T-helper 1 cell treated with Interleukin-12 subunit alpha and Interleukin-12 subunit beta and Interleukin-4 antibody, amounts not matched to agents 30 μg/mL and 1 μg/mL, for 36 hours (primary cell): ENCODE measurements at regions not wholly inside any gene's neighbourhood (a gene's known extent, or its start where the extent isn't known, plus 50 kb on each side); places are given as distances from the start of the nearest gene placed in this dataset.

Experiments used
- H3K27ac Mint-ChIP-seq: one replicate; pipeline ENCODE4 v1.8.0; 2021; ENCODE audit warnings: mild to moderate bottlenecking, mixed read lengths
- H3K27me3 Mint-ChIP-seq: one replicate; pipeline ENCODE4 v1.8.0; 2021; ENCODE audit warnings: low read depth, mixed read lengths
- H3K36me3 Mint-ChIP-seq: one replicate; pipeline ENCODE4 v1.8.0; 2021; ENCODE audit warnings: low read depth, mixed read lengths
- H3K4me1 Mint-ChIP-seq: one replicate; pipeline ENCODE4 v1.8.0; 2021; ENCODE audit warnings: low read depth, mixed read lengths
- H3K4me3 Mint-ChIP-seq: one replicate; pipeline ENCODE4 v1.8.0; 2021; ENCODE audit warnings: mild to moderate bottlenecking, moderate library complexity, mixed read lengths
- H3K9me3 Mint-ChIP-seq: one replicate; pipeline ENCODE4 v1.8.0; 2021; ENCODE audit warnings: mixed read lengths

DNA sequence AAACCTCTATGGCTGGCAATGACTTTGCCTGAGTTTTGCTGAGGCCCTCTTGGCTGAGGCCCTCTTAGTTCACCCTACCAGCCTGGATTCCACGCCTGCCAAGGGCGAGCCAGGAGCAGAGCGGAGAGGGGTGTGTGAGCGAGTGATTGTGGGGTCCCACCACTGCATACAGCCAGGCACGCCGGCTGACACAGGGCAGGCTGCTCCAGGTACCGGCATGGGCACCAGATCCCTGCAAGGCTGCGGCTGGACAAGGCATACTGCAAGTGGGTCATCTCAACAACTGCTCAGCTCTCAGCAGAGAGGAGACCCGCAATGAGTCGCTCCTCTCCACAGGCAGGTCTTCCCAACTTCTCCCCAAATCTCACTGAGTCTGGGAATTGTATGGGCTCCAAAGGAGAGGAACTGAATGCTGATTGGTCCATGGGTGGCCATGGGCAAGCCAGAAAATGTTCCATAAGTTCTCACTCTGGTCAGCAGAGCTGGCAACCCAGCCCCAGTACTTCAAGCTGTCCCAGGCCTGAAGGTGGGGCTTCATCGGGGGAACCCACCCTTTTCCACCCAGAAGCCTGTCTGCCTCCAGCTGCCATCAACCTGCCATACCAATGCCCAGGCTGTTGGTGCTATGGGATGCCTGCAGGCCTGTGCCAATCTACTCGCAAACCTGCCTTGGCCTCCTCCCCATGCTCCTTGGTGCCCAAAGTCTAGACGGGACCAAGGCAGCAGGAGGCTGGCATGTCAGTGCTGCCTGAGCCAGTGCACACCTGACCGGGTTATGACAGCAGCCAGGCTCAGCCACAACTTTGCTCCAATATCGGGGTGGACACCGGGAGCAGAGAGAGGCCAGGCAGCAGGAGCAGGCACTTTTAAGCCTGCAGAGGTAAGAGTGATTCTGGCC is 1273.6 kb upstream of the GBE1 start:
- peaks cover 12% of the 10 kb centered on the region for H3K9me3 Mint-ChIP-seq
- H3K27me3 Mint-ChIP-seq, result no peaks in the 10 kb centered on the region
- no peak overlapping the region for H3K27ac Mint-ChIP-seq
- no peaks in the 10 kb centered on the region for H3K36me3 Mint-ChIP-seq
- H3K4me3 Mint-ChIP-seq, result no peak overlapping the region
- H3K4me1 Mint-ChIP-seq, result no peaks in the 10 kb centered on the region

DNA sequence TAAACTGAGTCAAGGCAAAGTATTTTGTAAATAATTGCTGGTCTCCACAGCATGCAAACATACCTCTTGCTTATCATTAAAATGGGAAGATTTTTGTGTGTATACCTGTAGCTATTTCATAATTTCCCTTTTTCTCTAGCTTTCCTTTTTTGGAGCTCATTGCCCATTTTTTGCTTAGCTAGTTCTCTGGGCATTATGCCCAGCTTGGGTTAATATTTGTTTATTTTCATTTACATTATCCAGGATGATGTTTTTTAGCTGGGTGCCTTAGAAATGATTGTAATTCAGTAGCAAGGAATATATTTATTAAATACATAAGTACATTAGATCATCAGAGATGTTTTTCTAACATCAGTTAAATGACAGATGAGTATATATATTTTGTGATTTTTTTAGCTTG is 1271.7 kb upstream of the GBE1 start:
- H3K36me3 Mint-ChIP-seq, result no peaks in the 10 kb centered on the region
- peaks cover 8% of the 10 kb centered on the region for H3K9me3 Mint-ChIP-seq
- H3K4me3 Mint-ChIP-seq, result no peak overlapping the region
- H3K27me3 Mint-ChIP-seq, result no peaks in the 10 kb centered on the region
- no peaks in the 10 kb centered on the region for H3K4me1 Mint-ChIP-seq
- no peak overlapping the region for H3K27ac Mint-ChIP-seq

DNA sequence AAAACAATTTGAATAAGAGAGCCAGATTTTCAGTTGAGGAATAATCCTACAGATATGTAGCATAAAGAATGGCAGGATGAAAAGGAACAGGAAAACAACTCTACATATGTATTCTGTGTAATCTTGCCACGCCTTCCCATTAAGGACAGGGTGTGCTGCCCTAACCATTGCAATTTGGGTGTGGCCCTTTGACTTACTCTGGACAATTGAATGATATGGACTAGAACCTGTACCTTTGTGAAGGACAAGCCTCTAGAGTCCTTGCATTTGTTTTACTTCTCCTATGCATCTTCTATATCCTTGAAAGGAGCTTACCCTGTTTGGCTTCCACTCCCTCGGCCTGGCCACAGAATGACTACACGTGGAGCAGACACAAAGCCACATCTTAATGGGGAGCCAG is 1261.6 kb upstream of the GBE1 start:
- Mint-ChIP-seq H3K27me3 (no peaks in the 10 kb centered on the region), H3K4me3 (no peak overlapping the region), H3K27ac (no peak overlapping the region), H3K36me3 (no peaks in the 10 kb centered on the region), H3K4me1 (no peaks in the 10 kb centered on the region), H3K9me3 (peaks cover 4% of the 10 kb centered on the region)

DNA sequence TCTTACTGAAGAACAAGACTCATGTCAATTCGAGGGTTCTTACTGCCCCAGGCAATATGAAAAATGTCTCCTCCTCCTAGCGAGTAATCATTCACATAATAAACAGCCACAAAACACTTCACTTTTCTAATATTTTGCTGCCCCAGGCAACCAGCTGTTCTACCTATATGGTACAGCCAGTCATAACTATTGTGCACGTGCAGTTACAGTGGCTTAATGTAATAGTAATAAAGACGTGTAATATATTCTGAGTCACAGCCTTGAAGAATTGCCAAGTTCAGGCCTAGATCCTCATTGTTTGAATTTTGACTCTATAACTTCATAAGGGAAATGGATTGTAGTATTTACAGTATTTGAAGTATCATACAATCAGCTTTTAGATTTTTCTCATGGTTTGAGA is 1250.0 kb upstream of the GBE1 start:
- Mint-ChIP-seq H3K27ac (no peak overlapping the region), H3K27me3 (no peaks in the 10 kb centered on the region), H3K4me3 (no peak overlapping the region), H3K4me1 (no peaks in the 10 kb centered on the region), H3K9me3 (peaks cover 9% of the 10 kb centered on the region), H3K36me3 (no peaks in the 10 kb centered on the region)

DNA sequence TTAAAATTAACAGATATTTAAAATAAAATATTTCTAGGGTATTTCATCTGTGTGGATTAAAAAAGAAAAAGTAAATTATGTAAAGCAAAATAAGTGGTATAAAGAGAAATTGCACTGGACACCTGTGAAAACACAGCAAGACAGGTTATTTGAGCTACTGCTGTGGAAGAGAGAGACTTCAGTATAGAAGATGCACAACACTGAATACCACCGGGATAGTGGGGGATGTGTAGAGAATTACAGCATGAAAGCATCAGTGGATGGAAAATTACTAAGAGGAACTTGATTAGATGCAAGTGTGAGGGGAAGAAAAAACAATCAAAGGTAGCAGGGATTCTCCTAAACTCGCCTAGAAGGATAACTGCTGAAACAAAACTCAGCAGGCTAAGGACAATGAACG is 1242.5 kb upstream of the GBE1 start:
- H3K4me3 Mint-ChIP-seq, result no peak overlapping the region
- H3K27me3 Mint-ChIP-seq, result no peaks in the 10 kb centered on the region
- peaks cover 9% of the 10 kb centered on the region for H3K9me3 Mint-ChIP-seq
- H3K27ac Mint-ChIP-seq, result no peak overlapping the region
- no peaks in the 10 kb centered on the region for H3K4me1 Mint-ChIP-seq
- no peaks in the 10 kb centered on the region for H3K36me3 Mint-ChIP-seq

DNA sequence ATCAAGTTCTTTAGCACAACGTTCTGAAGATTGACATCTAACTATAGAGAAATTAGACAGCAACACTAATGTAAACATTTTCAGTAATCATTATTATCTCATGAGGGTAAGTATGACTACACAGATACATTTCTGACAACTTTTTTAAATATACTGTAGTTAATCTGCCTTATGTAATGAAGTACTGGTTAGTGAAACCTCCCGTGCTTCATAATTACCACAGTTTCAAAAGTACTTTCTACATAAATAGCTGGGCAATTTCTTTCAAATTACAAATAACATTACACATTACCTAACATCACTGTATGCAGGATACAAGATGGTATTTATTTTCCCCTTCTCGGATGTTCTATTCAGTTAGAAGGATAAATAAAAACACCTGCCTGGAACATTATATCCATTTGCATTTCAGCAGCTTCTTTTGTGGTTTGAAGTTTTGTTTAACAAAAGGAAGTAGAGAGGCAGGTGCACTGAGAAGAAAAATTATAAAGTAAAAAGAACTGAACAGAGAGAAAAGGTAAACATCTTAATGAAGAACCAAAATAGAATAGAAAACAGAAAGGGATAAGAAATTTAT is 1241.5 kb upstream of the GBE1 start:
- Mint-ChIP-seq H3K27me3 (no peaks in the 10 kb centered on the region), H3K36me3 (no peaks in the 10 kb centered on the region), H3K4me1 (no peaks in the 10 kb centered on the region), H3K9me3 (peaks cover 9% of the 10 kb centered on the region), H3K4me3 (no peak overlapping the region), H3K27ac (no peak overlapping the region)

DNA sequence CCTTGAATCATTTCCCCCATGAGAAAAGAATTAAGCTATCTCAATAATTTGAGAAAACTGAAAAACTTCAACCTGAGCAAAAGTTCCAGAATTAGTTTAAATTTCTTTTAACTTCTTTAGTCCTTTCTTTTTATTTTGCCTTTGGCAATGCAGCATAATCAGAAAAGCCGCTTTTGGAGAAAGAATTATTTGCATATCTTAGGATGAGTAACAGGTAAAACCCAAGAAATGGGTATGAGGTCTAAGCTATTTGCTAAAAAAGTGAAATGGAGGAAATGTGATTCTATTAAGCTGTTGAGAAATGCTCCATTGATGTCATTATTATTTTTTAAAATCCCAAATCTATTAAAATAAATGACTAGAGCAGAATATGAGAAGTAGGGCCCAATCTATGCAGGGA is 1238.3 kb upstream of the GBE1 start:
- Mint-ChIP-seq H3K9me3 (peaks cover 18% of the 10 kb centered on the region), H3K27ac (no peak overlapping the region), H3K36me3 (no peaks in the 10 kb centered on the region), H3K4me3 (no peak overlapping the region), H3K27me3 (no peaks in the 10 kb centered on the region), H3K4me1 (no peaks in the 10 kb centered on the region)

DNA sequence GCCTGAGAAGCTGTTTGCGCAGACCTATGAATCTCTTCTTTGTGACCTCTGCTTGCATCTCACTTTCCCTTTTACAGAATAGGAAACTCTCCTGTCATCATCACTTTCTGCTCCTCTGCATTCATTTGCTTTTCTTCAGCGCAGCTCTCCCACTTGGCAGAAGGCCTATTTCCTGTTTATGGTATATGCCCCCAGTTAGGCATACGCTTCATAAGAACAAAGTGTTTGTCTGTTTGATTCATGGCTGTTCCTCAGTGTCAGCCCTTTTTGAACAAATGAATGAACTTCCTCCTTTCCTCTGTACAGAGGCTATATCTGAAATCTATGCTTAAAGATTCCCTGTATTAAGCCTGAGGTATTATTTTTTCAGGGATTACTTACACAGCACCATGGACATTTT is 1216.9 kb upstream of the GBE1 start:
- Mint-ChIP-seq H3K27ac (no peak overlapping the region), H3K36me3 (no peaks in the 10 kb centered on the region), H3K4me1 (no peaks in the 10 kb centered on the region), H3K9me3 (peaks cover 33% of the 10 kb centered on the region), H3K4me3 (no peak overlapping the region), H3K27me3 (no peaks in the 10 kb centered on the region)

DNA sequence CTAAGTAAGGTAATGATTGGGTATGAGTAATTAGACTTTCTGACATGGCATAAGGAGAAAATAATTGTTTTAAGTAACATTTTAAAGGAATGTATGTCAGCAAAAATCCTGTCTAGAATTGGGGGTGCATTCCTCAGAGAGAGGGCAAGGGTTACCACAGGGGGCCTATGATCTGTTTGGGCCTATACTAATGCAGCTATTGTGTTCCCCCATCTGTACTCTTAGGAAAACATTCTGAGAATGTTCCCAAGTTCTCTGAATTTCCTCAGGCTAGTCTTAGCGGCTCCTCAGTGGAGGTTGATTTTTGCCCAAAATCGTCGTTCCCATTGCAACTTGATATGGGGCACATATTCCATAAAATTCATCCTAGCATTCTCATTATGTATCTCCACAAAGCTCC is 1216.4 kb upstream of the GBE1 start:
- Mint-ChIP-seq H3K4me1 (no peaks in the 10 kb centered on the region), H3K36me3 (no peaks in the 10 kb centered on the region), H3K9me3 (peaks cover 28% of the 10 kb centered on the region), H3K4me3 (no peak overlapping the region), H3K27ac (no peak overlapping the region), H3K27me3 (no peaks in the 10 kb centered on the region)

DNA sequence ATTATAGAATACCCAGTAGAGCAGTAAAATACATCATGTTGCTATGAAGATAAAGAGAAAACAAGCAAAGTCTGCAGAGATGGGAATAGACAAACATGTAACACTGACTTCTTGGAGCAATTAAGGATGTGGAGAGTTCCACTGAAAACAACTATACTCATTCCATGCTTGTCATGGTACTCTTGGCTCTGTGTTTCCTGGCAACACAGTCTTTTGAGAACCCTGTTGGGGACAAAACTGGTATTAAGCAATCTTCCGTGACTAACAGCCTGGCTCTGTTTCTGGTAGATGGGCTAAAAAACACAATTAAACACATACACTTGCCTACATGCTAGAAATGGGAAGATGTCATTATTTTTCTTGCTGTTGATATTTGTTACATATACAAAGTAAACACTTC is 1212.3 kb upstream of the GBE1 start:
- H3K9me3 Mint-ChIP-seq, result peaks cover 12% of the 10 kb centered on the region
- H3K27ac Mint-ChIP-seq, result no peak overlapping the region
- no peaks in the 10 kb centered on the region for H3K4me1 Mint-ChIP-seq
- H3K27me3 Mint-ChIP-seq, result no peaks in the 10 kb centered on the region
- no peak overlapping the region for H3K4me3 Mint-ChIP-seq
- no peaks in the 10 kb centered on the region for H3K36me3 Mint-ChIP-seq

DNA sequence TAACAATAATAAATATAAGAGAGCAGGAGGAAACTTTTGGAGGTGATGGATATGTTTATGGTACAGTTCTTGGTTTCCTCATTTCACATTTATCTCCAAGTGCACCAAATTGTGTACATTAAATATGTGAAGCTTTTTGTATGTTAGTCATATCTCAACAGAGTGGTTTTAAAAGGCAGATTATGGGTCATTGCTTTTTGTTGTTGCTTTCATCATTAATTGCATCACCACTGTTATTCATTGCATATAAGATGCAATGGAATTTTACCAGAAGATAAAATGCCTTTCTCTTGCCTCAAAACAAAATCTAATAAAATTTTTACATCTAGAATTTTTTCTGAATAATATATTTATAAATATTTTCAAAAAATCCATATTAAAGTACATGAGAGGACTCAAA is 1198.9 kb upstream of the GBE1 start:
- Mint-ChIP-seq H3K4me3 (no peak overlapping the region), H3K36me3 (no peaks in the 10 kb centered on the region), H3K9me3 (no peaks in the 10 kb centered on the region), H3K4me1 (no peaks in the 10 kb centered on the region), H3K27ac (no peak overlapping the region), H3K27me3 (no peaks in the 10 kb centered on the region)

DNA sequence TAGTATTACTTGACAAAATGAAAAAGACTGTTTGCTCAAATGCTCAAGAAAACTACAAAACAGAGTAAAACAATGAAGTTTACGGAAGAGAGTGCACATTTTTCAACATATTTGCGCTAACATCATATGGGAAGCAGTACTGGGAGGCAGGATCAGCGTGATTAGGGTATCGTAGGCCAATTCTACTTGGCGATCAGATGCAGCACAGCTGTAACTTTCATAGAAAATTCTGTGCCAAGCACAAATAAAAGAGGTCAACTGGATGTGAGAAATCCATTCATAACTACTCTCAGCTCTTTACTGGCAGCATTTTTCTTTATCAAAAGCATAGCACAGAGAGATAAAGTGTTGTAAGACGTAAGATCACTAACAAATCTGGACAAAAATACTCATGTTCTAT is 1196.3 kb upstream of the GBE1 start:
- H3K4me3 Mint-ChIP-seq, result no peak overlapping the region
- no peaks in the 10 kb centered on the region for H3K4me1 Mint-ChIP-seq
- no peaks in the 10 kb centered on the region for H3K27me3 Mint-ChIP-seq
- no peaks in the 10 kb centered on the region for H3K36me3 Mint-ChIP-seq
- H3K9me3 Mint-ChIP-seq, result peaks cover 9% of the 10 kb centered on the region
- H3K27ac Mint-ChIP-seq, result no peak overlapping the region

DNA sequence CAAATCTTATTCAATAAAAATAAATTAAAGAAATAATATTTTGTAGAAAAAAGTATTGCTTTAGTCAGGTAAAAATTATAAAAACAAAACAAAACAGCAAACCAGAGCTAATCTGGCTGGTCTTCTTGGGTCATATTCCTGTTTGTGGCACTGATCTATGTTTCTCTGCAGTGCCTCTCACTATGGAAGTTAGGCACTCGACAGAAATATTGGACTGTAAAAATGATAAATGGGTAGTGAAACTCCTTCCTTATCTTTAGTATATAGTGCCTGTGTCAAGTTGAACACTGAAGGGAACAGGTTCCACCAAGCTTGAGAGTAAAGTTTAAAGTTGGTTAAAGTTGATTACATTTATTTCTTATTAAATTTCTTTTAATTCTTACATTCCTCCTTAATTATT is 1195.6 kb upstream of the GBE1 start:
- Mint-ChIP-seq H3K36me3 (no peaks in the 10 kb centered on the region), H3K4me1 (no peaks in the 10 kb centered on the region), H3K4me3 (no peak overlapping the region), H3K27ac (no peak overlapping the region), H3K9me3 (peaks cover 9% of the 10 kb centered on the region), H3K27me3 (no peaks in the 10 kb centered on the region)

DNA sequence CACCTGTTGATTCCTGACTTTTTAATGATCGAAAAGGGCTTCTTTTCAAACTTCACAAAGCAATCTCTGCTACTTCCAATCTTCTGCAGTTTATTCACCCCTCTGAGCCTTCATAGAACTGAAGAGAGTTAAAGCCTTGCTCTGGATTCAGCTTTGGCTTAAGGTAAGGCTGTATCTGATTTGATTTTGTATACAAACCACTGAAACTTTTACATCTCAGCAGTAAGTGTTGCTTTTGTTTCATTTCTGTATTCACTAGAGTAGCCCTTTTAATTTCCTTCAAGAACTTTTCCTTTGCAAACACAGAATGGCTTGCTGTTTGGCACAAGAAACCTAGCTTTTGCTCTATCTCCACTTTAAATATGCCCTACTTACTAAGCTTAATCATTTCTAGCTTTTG is 1193.0 kb upstream of the GBE1 start:
- H3K9me3 Mint-ChIP-seq, result peaks cover 9% of the 10 kb centered on the region
- H3K36me3 Mint-ChIP-seq, result no peaks in the 10 kb centered on the region
- no peak overlapping the region for H3K27ac Mint-ChIP-seq
- no peaks in the 10 kb centered on the region for H3K27me3 Mint-ChIP-seq
- H3K4me3 Mint-ChIP-seq, result no peak overlapping the region
- H3K4me1 Mint-ChIP-seq, result no peaks in the 10 kb centered on the region

DNA sequence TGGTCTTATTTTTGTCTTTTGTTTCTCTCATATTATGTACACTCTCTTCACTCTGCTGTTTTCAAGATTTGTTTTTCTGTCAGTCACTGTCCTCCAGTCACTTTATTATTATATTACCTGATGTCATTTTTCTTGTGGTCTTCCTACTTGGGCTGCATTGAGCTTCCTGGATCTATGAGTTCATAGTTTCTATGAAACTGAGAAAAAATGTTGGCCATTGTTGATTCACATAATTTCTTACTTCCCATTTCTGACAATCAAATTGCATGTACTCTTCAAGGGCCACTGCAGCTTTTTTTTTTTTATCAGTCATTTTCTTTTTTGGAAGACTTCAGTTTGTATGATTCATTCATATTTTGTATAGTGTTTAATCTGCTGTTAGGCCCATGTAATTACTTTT is 1180.6 kb upstream of the GBE1 start:
- H3K27ac Mint-ChIP-seq, result no peak overlapping the region
- H3K27me3 Mint-ChIP-seq, result no peaks in the 10 kb centered on the region
- H3K4me1 Mint-ChIP-seq, result no peaks in the 10 kb centered on the region
- H3K9me3 Mint-ChIP-seq, result peaks cover 31% of the 10 kb centered on the region
- H3K36me3 Mint-ChIP-seq, result no peaks in the 10 kb centered on the region
- H3K4me3 Mint-ChIP-seq, result no peak overlapping the region
